ENCODE measurements at regions not wholly inside any gene's neighbourhood (a gene's known extent, or its start where the extent isn't known, plus 50 kb on each side); places are given as distances from the start of the nearest gene placed in this dataset.

DNA sequence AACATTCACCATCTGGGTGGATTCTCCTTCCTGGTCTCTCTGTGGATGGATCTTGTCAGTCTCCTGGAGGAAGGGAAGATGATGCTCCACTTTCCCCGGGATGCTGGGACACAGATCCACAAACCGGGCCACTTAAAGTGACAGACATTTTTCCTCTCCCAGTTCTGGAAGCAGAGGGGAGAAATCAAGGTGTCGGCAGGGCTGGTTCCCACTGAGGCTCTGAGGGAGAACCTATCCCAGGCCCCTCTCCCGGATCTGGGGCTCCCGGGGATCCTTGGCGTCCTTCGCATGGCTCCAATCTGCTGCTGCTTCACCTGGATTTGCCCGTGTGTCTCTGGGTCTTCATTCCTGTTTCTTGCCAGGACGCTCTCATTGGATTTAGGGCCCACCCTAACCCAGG is 263.1 kb upstream of the TNRC6C start:
- TF ChIP-seq CTCF (IDR thresholded peaks at IDR 0.05) = no peak
- intact Hi-C loops (cut with micrococcal nuclease) = no loop called here
- Mint-ChIP-seq H3K27me3 (peaks cover 47% of the 10 kb centered on the region), H3K36me3 (ENCODE audit: low read depth) (no peaks in the 10 kb centered on the region), H3K9me3 (no peaks in the 10 kb centered on the region), H3K27ac (no peak overlapping the region), H3K4me1 (peaks cover 13% of the 10 kb centered on the region), H3K4me3 (no peak overlapping the region)
- ATAC-seq (ENCODE audit: low read depth) (no peak), DNase-seq (no peak)
- CTCF ChIA-PET = no interaction called here
- POLR2A ChIA-PET = no interaction called here

DNA sequence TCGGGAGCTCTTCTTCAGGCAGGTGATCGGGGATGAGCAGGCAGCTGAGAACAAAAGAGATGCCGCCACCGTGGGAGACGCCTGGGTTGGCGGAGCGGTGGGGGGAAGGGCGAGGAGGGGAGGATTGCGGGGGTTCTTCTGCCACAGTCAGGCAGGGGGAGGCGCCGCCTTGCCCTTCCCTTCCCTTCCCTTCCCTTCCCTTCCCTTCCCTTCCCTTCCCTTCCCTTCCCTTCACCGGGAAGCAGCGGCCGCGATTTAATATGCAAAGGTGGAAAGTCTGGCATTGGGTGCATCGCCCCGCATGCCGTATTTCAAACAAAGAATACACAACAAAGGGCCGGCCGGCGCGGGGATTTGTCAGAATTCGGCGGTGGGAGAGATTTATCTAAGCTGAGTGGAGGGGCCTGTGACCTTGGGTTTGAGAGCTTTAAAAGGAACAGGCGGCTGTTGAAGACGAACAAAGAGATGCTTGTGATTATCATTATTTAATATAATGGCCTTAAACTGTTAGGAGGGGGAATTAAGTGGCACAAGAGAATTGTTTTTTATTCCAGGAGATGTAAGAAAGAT is 262.3 kb upstream of the TNRC6C start:
- Mint-ChIP-seq H3K27ac (no peak overlapping the region), H3K4me3 (no peak overlapping the region), H3K27me3 (peaks cover 47% of the 10 kb centered on the region), H3K4me1 (peaks cover 5% of the 10 kb centered on the region), H3K36me3 (ENCODE audit: low read depth) (no peaks in the 10 kb centered on the region), H3K9me3 (peaks cover 3% of the 10 kb centered on the region)
- POLR2A ChIA-PET = no interaction called here
- no peak for ATAC-seq (ENCODE audit: low read depth)
- CTCF ChIA-PET = no interaction called here
- TF ChIP-seq CTCF (IDR thresholded peaks at IDR 0.05) = no peak
- no peak for DNase-seq
- intact Hi-C loops (cut with micrococcal nuclease) = no loop called here

DNA sequence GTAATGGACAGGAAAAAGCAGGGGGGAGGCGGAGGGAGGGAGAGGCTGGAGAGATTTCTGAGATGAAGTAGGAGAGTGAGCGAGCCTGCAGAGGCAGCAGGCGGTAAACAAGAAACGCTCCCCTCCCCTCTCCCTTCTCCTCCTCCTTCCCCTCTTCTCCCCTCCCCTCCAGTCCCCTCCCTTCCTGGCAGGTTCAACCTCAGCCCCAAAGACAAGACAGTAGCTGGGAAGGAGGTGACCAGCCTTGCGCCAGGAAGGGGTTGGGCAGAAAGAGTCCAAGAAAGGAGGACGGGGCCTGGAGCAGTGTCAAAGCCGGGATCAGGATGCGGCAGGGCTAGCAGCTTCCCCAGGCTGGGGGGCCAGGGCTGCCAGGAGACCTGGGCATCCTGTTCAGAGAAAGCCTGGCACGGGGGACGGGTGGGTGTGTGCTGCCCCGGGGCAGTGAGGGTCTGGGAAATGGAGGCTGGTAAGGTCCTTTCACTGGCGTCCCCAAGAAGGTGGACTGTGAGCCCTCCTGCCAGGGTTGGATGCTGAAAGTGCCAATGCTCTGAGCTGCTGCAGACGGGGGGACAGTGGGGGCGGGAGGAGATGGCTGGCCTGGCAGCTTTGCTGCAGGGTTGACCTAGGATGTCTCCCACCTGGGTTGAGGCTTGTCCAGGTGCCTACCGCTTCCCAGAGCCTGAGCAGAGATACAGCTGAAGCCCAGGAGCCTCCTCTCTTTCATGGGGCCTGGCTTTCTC is 261.6 kb upstream of the TNRC6C start:
- intact Hi-C loops (cut with micrococcal nuclease) = no loop called here
- POLR2A ChIA-PET = no interaction called here
- Mint-ChIP-seq H3K4me3 (no peak overlapping the region), H3K4me1 (no peaks in the 10 kb centered on the region), H3K36me3 (ENCODE audit: low read depth) (no peaks in the 10 kb centered on the region), H3K9me3 (peaks cover 8% of the 10 kb centered on the region), H3K27ac (no peak overlapping the region), H3K27me3 (peaks cover 44% of the 10 kb centered on the region)
- ATAC-seq (ENCODE audit: low read depth) = no peak
- DNase-seq = no peak
- TF ChIP-seq CTCF (IDR thresholded peaks at IDR 0.05) = no peak
- CTCF ChIA-PET = no interaction called here

GRCh38 chr17:77697480-77698400 is 260.8 kb upstream of the TNRC6C start:
- no peak for DNase-seq

More at GRCh38 chr17:77697480-77698400, 260.8 kb upstream of the TNRC6C start:
- Mint-ChIP-seq H3K27ac (no peak overlapping the region), H3K4me3 (no peak overlapping the region), H3K36me3 (ENCODE audit: low read depth) (peaks cover 2% of the 10 kb centered on the region), H3K27me3 (peaks cover 40% of the 10 kb centered on the region), H3K9me3 (peaks cover 14% of the 10 kb centered on the region), H3K4me1 (no peaks in the 10 kb centered on the region)
- no peak for ATAC-seq (ENCODE audit: low read depth)
- ChIA-PET CTCF (no interaction called here), POLR2A (no interaction called here)
- intact Hi-C loops (cut with micrococcal nuclease) = no loop called here
- no peak for TF ChIP-seq CTCF (IDR thresholded peaks at IDR 0.05)

All from activated B cell treated with CpG ODN at 0.5 μM for 24 hours (primary cell).